ENCODE measurements at regions not wholly inside any gene's neighbourhood (a gene's known extent, or its start where the extent isn't known, plus 50 kb on each side); places are given as distances from the start of the nearest gene placed in this dataset.

DNA sequence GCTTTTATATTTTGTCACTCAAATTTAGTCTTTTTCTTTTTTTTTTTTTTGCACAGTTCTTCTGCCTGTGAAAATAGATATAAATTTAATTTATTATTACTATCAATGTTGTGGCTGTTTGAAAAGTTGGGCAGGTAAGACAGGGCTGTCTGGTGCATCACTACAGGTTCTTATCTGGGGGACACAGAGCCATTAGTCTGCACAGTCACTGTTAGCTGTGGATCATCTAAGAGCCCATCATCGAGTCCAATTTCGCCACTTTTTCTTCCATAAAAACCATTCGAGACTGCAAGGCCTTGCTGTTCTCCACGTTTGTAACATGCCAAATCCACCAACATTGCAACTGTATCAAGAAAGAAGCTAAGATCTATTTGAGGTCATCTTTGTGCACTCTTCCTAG lies 325.6 kb upstream of the UMPS start:
- TF ChIP-seq CTCF (IDR thresholded peaks at IDR 0.05) = no peak
- no peak for TF ChIP-seq POLR2A (IDR thresholded peaks at IDR 0.05)
- TF ChIP-seq POLR2AphosphoS5 (IDR thresholded peaks at IDR 0.05) = no peak
